Sigmoid colon (tissue), 3 donors: ENCODE measurements at regions not wholly inside any gene's neighbourhood (a gene's known extent, or its start where the extent isn't known, plus 50 kb on each side); places are given as distances from the start of the nearest gene placed in this dataset.

ENCODE experiments used
- CTCF ChIP-seq, 4 experiments: fragments of 450-650 bp in 3 of 4; fragments of 200-600 bp in 1 of 4; IDR thresholded peaks; one replicate each; pipeline ENCODE4 v1.5.1; 2016 to 2019; ENCODE audit warnings: antibody characterized with exemption in 4 of 4, mild to moderate bottlenecking in 3 of 4, moderate library complexity in 2 of 4
- POLR2A ChIP-seq, 2 donors: fragments of 450-650 bp; IDR thresholded peaks; one replicate each; pipeline ENCODE4 v1.6.1; 2016; ENCODE audit warnings: antibody characterized with exemption in 2 of 2, mild to moderate bottlenecking in 2 of 2, moderate library complexity in 2 of 2

GRCh38 chr1:112209493-112209892 lies 186.5 kb upstream of the CTTNBP2NL start:
- TF ChIP-seq CTCF (IDR thresholded peaks at IDR 0.05) (no peak), POLR2A (IDR thresholded peaks at IDR 0.05) (no peak)
